ENCODE measurements at regions not wholly inside any gene's neighbourhood (a gene's known extent, or its start where the extent isn't known, plus 50 kb on each side); places are given as distances from the start of the nearest gene placed in this dataset.

- Histone ChIP-seq H3K9me1 (ENCODE audit: control insufficient read depth, insufficient read depth, low read length) (no peaks in the 10 kb centered on the region), H3K9ac (ENCODE audit: insufficient read depth in 1 of 2, low read depth in 2 of 2, low read length in 2 of 2) (no peak overlapping the region), H3K4me2 (ENCODE audit: insufficient read depth, low read length) (no peak overlapping the region), H3K27me3 (ENCODE audit: control insufficient read depth in 2 of 2, insufficient read depth in 2 of 2, low read length in 2 of 2) (no peaks in the 10 kb centered on the region), H3K27ac (ENCODE audit: extremely low read depth, low read depth, low read length) (no peak overlapping the region), H3K36me3 (ENCODE audit: control insufficient read depth, insufficient read depth, low read length) (no peaks in the 10 kb centered on the region), H3K79me2 (ENCODE audit: control insufficient read depth, insufficient read depth, low read length) (no peaks in the 10 kb centered on the region), H3K4me1 (replicated peaks in 1 of 2; ENCODE audit: control insufficient read depth in 2 of 2, insufficient read depth in 2 of 2, low read length in 2 of 2) (no peaks in the 10 kb centered on the region), H3K9me3 (replicated peaks; ENCODE audit: control insufficient read depth, insufficient read depth, low read depth, low read length) (no peaks in the 10 kb centered on the region), H2AFZ (ENCODE audit: low read depth, low read length) (no peak overlapping the region), H4K20me1 (replicated peaks; ENCODE audit: control insufficient read depth, insufficient read depth, low read length) (no peaks in the 10 kb centered on the region), H3K4me3 (no peak overlapping the region)
- no TSS peak for BruUV-seq (replicated peaks)
- ChIA-PET CTCF (ENCODE audit: low intra/inter-chr PET ratio) (no interaction called here), POLR2A (no interaction called here)
- in situ Hi-C loops (cut with MboI): no loop called here
- ATAC-seq (no peak), DNase-seq (ENCODE audit: extremely low read depth in 1 of 4, low spot score in 3 of 4) (no peak), FAIRE-seq (no peak)
- intact Hi-C loops (cut with micrococcal nuclease): no loop called here
- TF ChIP-seq NR2F6 (CRISPR knock-in tag; IDR thresholded peaks at IDR 0.05): no peak
- no peak for TF ChIP-seq ZNF384 (IDR thresholded peaks at IDR 0.05; ENCODE audit: low read depth, low read length)
- TF ChIP-seq ZNF263 (CRISPR knock-in tag; IDR thresholded peaks at IDR 0.05; ENCODE audit: borderline replicate concordance): no peak
- TF ChIP-seq, protein P1, sequence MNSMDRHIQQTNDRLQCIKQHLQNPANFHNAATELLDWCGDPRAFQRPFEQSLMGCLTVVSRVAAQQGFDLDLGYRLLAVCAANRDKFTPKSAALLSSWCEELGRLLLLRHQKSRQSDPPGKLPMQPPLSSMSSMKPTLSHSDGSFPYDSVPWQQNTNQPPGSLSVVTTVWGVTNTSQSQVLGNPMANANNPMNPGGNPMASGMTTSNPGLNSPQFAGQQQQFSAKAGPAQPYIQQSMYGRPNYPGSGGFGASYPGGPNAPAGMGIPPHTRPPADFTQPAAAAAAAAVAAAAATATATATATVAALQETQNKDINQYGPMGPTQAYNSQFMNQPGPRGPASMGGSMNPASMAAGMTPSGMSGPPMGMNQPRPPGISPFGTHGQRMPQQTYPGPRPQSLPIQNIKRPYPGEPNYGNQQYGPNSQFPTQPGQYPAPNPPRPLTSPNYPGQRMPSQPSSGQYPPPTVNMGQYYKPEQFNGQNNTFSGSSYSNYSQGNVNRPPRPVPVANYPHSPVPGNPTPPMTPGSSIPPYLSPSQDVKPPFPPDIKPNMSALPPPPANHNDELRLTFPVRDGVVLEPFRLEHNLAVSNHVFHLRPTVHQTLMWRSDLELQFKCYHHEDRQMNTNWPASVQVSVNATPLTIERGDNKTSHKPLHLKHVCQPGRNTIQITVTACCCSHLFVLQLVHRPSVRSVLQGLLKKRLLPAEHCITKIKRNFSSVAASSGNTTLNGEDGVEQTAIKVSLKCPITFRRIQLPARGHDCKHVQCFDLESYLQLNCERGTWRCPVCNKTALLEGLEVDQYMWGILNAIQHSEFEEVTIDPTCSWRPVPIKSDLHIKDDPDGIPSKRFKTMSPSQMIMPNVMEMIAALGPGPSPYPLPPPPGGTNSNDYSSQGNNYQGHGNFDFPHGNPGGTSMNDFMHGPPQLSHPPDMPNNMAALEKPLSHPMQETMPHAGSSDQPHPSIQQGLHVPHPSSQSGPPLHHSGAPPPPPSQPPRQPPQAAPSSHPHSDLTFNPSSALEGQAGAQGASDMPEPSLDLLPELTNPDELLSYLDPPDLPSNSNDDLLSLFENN (IDR thresholded peaks at IDR 0.05; ENCODE audit: low read depth in 2 of 2, low read length in 2 of 2): no peak
- TF ChIP-seq, protein P2, sequence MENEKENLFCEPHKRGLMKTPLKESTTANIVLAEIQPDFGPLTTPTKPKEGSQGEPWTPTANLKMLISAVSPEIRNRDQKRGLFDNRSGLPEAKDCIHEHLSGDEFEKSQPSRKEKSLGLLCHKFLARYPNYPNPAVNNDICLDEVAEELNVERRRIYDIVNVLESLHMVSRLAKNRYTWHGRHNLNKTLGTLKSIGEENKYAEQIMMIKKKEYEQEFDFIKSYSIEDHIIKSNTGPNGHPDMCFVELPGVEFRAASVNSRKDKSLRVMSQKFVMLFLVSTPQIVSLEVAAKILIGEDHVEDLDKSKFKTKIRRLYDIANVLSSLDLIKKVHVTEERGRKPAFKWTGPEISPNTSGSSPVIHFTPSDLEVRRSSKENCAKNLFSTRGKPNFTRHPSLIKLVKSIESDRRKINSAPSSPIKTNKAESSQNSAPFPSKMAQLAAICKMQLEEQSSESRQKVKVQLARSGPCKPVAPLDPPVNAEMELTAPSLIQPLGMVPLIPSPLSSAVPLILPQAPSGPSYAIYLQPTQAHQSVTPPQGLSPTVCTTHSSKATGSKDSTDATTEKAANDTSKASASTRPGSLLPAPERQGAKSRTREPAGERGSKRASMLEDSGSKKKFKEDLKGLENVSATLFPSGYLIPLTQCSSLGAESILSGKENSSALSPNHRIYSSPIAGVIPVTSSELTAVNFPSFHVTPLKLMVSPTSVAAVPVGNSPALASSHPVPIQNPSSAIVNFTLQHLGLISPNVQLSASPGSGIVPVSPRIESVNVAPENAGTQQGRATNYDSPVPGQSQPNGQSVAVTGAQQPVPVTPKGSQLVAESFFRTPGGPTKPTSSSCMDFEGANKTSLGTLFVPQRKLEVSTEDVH (IDR thresholded peaks at IDR 0.05; ENCODE audit: low read depth, partially characterized antibody): no peak
- no peak for TF ChIP-seq CHD2 (IDR thresholded peaks at IDR 0.05; ENCODE audit: low read depth, low read length)
- no peak for TF ChIP-seq ZFP30 (CRISPR knock-in tag; IDR thresholded peaks at IDR 0.05; ENCODE audit: borderline replicate concordance)
- TF ChIP-seq, protein P3, sequence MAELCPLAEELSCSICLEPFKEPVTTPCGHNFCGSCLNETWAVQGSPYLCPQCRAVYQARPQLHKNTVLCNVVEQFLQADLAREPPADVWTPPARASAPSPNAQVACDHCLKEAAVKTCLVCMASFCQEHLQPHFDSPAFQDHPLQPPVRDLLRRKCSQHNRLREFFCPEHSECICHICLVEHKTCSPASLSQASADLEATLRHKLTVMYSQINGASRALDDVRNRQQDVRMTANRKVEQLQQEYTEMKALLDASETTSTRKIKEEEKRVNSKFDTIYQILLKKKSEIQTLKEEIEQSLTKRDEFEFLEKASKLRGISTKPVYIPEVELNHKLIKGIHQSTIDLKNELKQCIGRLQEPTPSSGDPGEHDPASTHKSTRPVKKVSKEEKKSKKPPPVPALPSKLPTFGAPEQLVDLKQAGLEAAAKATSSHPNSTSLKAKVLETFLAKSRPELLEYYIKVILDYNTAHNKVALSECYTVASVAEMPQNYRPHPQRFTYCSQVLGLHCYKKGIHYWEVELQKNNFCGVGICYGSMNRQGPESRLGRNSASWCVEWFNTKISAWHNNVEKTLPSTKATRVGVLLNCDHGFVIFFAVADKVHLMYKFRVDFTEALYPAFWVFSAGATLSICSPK (IDR thresholded peaks at IDR 0.05; ENCODE audit: borderline replicate concordance): no peak
- no peak for TF ChIP-seq HMGN3 (IDR thresholded peaks at IDR 0.05; ENCODE audit: borderline replicate concordance, extremely low read depth, insufficient read length, low read depth, low read length)
- no peak for TF ChIP-seq GATAD2A (IDR thresholded peaks at IDR 0.05)
- no peak for TF ChIP-seq MCM3 (IDR thresholded peaks at IDR 0.05)
- TF ChIP-seq ZNF830 (CRISPR knock-in tag; IDR thresholded peaks at IDR 0.05): no peak
- TF ChIP-seq ZNF282 (CRISPR knock-in tag; IDR thresholded peaks at IDR 0.05): no peak
- TF ChIP-seq DMBX1 (CRISPR knock-in tag; IDR thresholded peaks at IDR 0.05; ENCODE audit: borderline replicate concordance): no peak
- no peak for TF ChIP-seq ARID3B (CRISPR knock-in tag; IDR thresholded peaks at IDR 0.05; ENCODE audit: borderline replicate concordance)
Observed at GRCh38 chr2:183984871-183985270, 613.5 kb upstream of the ZNF804A start.
